CD4-positive, alpha-beta T cell treated with Interleukin-1 beta for 1 hour (primary cell): ENCODE measurements at regions not wholly inside any gene's neighbourhood (a gene's known extent, or its start where the extent isn't known, plus 50 kb on each side); places are given as distances from the start of the nearest gene placed in this dataset.

ENCODE experiments used
- DNase-seq, 2 donors: peaks; one replicate each; pipeline ENCODE4 v3.0.0-alpha.2; 2020 to 2022

DNA sequence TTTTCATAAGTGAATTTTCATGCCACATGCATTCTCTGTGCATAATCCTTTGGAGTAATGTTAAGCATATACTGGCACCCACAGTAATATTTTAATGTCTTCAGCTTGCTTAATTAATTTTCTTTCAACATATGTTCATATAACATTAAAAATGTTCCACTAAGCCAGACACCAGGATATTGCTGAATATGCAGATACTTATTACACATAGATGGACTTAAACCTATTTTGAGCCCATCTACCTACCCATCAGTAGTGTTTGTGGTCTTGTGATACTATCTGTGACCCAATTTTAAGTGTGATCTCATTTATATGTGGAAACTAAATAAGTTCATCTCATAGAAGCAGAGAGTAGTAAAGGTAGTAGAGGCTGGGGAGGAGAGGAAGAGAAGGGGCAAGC lies 379.5 kb upstream of the JAG1 start:
- DNase-seq = no peak

DNA sequence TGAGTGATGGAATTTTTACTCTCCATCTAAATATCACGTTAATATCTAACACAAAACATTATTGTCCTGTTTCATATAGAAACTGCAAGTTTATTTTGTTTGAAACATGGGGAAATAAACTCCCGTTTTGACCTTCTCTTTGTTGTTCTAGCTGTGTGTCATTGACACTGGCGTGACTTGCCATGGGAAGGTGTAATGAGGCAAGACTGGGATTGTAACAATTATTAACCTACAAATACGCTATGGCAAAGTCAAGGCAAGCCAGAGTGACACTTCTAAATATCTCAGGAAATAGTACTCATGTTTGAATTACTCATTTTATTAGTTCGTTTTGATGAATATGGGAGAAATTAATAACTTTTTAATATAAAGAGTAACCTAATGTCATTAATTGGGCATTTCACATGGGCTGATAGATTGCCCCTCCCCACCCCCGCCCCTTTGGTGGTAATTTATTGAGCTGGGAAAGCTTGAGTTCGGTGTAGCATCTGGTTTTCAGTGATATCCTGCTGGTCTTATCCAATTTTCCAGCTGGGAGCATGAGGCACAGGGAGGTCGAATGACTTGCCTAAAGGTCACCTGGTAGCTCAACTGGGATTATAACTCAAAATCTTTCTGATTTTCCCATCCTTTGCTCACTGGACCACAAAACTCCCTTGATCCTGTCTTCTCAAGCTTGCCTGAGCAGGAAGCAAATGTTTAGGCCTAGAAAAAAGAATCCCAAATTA lies 380.6 kb upstream of the JAG1 start:
- DNase-seq = no peak

DNA sequence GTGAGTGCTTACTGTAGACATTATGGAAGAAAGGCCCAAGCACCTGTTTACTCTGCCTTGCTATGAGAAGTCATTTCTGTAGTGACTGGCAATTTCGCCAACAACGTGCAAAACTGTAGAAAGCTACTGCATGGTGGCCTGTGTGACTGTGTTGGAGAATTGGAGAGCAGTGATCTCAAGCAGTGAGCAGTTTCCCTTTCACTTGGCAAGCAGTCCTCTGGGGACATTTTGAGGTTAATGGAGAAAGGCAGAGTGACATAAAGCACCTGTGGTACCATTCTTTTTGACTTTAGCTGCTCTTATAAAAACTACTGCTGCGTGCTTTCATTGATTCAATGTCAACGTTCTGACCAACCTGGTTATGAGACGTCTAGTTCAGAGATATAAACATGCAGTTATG lies 382.6 kb upstream of the JAG1 start:
- no peak for DNase-seq

DNA sequence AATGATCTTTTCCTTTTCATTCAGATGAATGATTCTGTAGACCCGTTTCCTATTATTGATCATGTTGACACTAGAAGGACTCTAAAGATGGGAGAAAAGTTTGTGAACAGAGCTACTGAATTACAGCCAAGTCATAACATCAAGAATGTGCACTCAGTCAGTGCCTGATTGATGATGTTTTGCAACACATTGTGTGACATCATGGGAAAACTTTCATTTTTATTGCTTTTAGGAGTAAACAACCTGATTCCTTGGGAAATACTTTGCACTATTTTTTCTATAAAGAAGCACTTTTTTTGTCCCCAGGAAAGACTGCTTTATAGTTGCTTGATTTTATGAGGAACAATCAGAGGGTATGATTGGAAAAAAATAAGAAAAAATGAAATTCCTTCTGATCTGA lies 383.8 kb upstream of the JAG1 start:
- DNase-seq = no peak

DNA sequence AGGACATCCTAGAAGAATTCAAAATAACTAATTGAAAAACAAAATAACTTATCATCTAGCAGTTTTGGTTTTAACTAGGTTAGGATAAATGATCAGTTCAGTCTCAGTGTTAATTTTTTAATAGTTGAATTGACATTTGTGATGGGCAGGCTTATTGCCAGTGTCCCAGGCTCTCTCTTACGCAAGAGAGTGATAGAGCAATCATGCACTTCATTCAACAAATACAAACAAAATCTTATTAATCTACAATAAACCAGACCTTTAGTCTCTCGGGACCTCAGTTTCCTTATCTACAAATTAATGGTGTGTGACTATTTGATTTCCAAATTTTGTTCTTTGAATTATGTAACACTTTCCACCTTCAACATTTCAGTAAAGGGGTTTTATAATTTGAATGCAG lies 385.9 kb upstream of the JAG1 start:
- no peak for DNase-seq

DNA sequence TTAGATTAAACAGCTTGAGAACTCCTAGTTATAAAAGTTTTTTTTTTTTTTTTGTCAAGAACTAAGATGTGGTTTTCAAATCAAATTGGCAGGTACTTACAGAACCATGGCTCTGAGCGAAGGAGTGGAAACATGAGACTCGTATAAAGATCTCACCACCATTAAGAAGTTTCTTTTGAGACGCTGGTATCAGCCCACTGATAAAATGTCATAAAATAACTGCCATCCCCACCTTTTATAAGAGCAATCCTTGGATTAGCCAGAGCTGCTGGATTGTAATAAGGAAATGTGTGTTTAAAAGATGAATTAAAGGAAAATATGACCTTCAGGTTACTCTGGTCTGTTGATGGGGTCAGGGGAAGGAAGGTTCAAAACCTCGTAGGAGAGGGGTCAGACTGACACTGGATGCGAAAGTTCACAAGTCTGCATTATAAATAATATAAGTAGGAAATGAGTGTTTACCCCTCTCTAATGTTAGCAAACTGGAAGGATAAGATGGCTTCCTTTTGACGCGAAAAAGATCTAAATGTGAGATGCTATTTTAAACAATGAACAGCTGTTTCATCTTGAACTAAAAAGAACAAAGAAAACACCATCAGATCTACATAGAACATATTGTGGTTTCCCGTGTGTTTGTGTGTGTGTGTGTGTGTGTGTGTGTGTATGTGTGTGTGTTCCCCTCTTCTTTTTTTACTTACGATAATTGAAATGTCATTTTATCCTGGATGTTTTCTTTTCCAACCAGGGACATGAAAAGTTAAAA lies 386.8 kb upstream of the JAG1 start:
- DNase-seq = no peak

DNA sequence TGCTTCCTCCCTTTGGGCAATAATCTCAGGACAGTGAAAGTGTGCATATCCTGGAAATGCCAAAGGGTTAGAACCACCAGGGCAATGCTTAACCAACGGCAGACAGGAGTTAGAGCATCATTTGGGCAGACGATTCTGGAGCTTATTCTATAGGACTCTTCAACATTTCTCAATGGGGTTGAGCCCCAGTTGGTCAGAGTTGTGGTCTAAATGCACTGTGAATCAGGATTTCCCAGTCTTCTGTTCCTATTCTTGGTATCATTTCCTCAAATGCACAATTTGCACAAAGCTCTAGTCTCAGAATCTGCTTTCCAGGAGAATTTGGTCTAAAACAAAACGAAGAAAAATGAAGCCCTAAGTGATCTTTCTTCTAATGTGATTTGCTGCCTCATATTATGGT lies 389.6 kb upstream of the JAG1 start:
- no peak for DNase-seq

DNA sequence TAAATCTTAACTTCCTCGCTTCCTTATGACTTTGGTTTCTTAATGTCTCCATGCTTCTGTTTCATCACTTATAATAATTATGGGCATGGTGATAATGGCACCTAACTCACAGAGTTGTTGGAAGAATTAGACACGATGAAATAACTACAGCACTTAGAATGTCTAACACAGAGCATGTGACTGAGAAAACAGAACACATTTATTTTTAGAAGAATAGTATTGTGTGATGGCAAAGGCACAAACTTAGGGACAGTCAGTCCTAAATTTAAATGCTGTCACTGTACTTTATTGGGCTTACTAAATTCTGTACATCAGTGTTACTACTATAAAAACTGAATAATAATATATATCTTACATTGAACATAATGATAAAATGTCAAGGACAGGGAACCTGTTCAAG lies 391.1 kb upstream of the JAG1 start:
- no peak for DNase-seq

DNA sequence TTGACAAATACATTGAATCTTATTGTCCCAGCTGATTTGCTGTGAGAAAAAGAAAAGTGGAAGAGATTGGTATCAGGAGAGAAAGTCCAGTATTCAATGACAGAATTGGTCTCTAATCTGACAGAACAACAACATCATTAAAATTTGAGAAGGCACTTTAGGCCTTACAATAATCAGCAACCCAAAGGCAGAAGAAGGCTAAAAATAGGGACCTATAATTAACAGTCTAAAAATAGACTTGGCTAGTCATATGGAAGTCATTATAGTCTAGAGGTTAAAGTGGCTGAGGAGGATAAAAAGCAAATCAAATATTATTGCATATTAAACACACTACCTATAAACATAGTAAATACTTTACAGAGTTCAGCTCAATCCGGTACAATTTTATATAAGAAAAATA lies 393.6 kb upstream of the JAG1 start:
- DNase-seq = no peak

DNA sequence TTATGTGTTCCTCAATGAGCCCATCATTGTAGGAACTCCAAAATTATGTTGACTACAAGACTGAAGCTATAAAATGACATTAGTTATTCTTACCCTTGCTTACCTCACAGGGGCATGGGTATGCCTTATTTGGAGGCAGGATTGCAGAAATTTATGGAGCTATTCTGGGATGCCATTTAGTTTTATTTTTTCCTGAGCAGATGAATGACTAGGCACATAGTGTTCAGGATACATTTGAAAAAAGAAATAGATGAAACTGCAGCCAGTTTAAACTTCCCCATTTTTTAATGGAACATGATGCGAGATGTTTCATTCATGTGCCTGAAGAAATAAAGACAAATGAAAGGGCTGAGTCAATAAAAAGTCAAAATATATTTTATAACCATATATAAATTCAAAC lies 399.2 kb upstream of the JAG1 start:
- no peak for DNase-seq

DNA sequence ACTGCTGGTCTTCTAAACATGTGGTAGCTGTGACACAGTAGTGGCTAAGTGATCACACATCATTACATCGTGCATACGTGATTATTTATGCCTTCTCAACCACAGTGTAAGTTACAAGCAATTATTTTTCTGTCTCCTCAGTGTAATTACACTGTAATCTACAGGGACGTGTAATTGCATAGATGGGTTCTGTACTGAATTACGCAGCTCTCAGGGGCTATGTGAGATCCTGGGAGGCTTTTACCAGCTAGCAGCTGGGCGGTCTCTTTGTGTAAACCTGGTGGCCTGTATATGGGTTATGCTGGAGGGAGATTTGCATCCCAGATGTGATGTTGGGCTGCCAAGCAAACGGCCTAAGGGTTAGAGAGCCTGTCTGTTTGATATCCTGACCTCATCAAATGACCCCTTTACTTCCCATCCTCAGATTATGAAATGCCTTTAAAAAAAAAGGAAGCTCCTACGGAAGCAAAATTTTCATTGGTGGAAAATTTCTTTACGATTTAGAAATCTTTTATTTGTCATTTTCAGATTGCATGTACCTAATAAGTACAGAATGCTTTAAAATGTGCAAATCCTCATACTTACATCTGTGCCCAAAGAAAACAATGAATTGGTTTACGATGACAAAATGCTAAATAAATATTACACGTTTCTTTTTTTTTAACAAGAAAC lies 402.8 kb upstream of the JAG1 start:
- DNase-seq = no peak

DNA sequence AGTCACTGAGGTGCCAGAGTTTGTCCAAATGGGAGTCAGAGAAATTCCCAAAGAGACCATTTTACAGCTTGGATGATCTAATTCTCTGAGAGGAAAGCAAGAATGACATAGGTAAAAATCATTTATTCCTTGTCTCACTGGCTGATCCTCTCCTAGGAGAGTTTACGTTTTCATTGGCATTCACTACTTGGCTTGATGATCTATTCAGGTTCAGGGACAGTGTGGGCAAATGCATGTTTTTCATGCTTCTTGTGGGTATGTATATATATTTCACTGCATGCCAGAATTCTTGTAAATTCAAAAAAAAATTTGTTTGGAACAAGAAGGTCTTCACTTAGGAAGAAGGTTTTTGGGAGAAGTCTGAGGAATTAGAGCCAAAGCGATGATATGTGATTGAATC lies 403.4 kb upstream of the JAG1 start:
- no peak for DNase-seq

DNA sequence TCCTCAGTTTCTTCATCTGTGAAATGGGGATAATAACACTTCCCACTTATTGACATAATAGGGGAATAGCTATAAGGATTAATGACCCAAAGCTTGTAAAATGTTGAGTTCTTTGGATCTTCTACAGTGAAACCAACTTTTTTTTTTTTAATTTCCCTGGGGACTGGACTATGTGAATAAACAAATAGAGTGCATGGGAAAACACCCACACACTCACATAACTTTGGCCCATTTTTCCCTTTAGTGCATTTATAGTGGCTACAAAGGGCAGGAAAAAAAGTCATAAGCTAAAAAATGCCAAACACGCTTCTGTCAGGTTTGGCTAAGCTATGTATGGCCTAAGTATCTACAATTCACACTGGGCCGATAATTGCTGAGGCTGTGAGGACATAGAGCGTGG lies 406.2 kb upstream of the JAG1 start:
- DNase-seq = no peak

DNA sequence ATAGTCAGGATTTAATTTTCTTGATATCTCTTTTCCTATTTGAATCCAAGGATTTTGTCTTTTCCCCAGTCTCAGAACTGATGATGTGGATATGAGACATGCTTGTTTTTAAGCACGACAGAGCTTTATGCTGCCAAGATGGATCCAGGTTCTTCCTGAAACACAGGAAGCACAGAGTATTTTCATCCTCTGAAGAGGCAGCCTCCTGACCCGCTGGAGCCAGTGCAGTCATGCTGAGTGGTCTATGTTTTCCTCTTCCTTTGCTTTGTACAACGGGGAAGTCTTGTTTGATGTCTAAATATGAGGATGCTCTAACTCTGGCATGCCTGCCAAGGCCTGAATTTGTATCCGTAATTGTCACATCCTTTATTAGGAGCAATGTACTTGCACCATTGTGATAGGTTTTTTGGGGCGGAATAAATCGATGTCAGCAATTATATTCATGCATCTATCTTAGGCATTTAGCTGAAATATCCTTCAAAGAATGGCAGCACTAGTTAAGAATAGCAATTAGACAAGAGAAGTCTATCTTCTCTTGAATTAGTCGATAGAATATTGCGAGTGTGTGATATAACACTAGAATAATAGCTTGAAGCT lies 407.1 kb upstream of the JAG1 start:
- no peak for DNase-seq

DNA sequence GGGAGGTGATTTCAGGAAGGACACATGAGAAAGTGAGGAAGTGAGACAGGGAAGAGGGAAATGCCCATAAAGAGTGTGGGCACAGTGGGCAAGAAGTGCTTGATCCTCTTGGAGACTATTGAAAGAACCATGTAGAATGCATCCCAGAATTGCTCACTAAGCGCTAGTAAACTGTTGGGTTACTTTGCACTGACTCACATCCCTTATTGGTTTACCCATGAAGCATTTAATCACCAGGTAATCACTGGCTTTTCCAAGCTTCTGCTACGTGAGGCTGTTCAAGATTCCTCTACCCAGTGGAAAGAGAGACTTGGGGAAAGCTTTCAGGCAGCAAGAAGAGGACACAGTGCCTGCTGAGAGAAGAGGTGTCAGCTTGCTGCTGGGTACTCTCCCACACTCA lies 410.0 kb upstream of the JAG1 start:
- no peak for DNase-seq

DNA sequence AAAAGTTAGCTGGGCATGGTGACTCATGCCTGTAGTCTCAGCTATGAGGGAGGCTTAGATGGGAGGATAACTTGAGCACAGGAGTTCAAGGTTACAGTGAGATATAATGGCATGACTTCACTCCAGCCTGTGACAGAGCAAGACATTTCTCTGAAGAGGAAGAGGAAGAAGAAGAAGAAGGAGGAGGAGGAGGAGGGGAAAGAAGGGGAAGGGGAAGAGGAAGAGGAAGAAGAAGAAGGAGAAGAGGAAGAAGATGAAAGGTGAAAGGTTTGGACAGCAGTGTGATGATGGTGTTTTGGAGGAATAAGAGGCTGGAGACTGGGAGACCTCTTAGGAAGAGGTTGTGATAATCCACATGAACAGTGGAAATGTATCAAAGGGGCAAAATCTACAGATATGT lies 410.7 kb upstream of the JAG1 start:
- DNase-seq = no peak

DNA sequence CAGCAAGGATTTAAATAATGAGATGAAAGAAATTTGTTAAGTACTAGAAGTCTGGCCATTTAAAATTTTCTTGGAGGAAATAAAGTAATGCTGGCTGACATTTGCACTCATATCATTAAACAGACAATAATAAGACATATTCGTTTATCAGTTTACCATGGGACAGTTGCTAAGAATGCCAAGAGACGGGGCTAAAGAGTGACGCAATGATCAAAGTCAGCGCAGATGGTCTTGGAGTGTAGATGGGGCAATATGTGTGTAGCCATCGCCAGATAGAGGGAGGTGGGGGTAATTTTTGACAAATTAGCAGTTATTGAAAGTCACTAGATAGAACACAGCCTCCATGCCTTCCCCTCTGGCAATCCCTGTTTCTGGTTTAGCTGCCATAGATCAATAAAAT lies 413.2 kb upstream of the JAG1 start:
- no peak for DNase-seq

DNA sequence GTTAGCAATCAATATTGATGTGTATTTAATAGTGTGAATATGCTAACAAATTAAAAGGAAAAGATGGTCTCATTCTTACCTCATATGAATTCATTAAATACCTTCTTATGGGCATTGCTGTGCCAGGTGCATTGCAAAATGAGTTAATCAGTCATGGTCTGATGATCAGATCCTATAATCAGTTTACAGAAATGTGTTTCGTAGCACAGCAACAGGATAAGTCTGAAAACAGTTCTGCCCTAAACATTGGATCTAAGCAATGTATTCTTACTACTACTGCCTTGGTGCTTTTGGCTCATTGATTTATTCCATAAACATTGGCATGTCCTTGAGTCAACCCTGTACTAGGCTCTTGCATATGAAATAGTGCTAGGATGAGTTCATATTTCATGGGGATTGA lies 417.0 kb upstream of the JAG1 start:
- no peak for DNase-seq

DNA sequence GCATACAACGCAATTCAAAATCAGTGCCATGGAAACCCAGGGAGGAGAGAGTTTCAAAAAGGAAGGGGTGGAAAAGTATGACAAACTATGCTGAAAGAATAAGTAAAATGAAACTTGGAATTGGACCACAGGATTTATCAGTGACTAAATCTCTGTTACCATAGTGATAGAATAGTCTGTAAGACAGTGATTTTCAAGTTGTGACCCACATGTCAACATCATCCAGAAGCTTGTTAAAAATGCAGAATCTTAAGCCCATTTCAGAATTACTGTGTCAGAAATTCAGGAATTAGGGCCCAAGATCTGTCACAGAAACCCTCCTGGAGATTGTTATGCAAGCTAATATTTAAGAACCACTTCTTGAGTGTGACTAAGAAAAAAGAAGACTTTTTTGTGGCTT lies 417.7 kb upstream of the JAG1 start:
- DNase-seq = no peak

DNA sequence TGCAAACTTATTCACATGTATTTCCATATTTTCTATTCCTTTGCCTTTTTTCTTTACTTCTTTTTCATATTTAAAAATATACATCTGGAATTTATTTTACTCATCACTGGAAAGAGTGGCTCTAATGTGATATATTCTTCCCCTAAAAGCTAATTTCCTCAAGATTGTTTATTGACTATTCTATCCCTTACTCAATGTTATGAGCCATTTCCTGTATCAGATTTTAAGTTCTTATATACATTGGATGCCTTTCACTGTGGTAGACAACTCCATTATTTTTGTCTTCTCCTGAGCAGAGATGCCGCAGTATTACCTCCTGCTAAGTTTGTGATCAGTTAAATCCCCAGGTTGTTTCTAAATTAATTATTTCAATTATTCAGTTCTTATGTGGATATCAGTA lies 418.4 kb upstream of the JAG1 start:
- DNase-seq = no peak

DNA sequence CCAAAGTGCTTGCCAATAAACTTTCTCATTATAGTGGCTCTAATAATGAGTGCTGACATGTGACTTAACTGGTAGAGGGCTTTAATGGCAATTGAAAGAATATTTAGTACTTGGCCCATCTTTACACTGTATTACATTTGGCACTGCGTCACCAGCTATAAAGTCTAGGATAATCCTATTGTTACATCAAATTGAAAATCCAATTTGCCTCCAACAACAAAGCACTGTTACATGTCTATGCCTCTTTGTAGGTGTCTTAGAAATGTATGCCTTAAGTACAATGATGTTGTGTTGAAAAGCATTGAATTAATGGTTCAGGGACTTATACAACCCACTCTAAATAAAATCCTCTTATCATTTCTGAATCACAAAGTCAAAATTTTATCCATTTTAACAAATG lies 420.4 kb upstream of the JAG1 start:
- DNase-seq = no peak

DNA sequence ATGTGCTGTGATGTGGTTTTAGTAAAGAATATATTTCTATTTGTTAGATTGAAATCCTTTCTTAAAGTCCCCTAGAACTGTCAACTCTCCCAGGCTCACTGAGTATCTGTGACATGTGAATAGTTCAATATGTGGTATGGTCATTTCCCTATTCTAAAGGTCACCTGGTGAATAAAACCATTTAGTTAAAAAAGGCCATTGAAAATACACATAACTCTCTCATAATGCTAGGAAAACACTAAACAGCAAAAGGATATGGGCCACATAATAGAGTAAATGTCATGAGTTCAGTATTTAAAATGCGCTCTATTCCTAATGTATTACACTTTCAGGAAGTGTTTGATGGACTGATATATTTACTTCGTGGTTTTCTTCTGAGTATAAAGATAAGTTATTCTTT lies 420.9 kb upstream of the JAG1 start:
- no peak for DNase-seq

DNA sequence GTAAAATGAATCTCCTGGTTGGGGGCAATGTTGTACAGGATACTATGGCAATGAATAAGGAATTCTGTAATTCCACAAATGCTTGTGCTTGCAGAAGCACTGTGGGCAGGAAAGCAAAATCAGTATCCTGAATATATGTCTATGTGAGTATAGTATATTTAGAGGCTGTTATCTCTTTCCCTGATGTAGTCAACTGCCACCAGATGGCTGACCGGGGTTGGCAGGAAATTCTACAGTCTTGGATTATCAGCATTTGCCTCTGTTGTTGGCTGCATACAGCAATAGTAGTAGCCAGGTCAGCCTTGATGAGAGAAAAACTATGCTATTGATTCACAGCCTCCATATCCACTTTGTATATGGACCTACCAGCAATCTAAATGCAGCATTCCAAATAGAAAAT lies 425.1 kb upstream of the JAG1 start:
- no peak for DNase-seq

DNA sequence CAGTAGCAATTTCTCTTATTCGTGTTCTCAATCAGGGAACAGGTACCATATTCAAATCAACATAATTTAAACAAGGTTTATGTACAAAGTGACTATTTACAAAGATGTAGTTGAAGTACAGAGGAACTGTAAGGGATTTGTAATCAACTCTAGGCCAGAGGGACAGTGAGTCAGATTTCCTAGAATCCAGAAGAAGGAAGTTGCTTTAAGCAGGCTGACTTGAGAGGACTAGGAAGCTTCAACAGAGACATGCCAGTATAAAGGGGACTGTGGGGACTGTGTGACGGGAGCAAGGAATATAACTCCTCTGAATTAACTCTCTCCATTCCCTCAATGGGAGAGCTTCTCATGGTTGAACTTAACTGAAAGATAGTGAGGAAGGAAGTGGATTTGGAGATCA lies 427.4 kb upstream of the JAG1 start:
- DNase-seq = no peak
